ENCODE measurements at regions not wholly inside any gene's neighbourhood (a gene's known extent, or its start where the extent isn't known, plus 50 kb on each side); places are given as distances from the start of the nearest gene placed in this dataset.

DNA sequence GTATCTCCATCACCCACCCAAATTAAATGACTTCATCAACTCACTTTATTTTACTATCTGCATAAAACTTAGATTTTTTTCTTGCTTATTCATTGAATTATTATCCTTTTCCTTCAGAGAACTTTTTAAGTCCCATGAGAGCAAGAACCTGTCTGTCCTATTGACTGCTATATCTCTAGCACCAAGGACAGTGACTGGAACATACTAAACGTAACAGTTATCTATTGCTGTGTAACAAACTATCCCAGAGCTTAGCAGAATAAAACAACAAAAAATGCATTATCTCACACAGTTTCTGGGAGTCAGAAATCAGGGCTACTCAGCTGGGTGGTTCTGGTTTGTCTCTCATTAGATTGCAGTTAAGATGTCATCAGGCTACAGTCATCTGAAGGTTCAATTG lies 401.7 kb upstream of the AUTS2 start:
- TF ChIP-seq, protein P1, sequence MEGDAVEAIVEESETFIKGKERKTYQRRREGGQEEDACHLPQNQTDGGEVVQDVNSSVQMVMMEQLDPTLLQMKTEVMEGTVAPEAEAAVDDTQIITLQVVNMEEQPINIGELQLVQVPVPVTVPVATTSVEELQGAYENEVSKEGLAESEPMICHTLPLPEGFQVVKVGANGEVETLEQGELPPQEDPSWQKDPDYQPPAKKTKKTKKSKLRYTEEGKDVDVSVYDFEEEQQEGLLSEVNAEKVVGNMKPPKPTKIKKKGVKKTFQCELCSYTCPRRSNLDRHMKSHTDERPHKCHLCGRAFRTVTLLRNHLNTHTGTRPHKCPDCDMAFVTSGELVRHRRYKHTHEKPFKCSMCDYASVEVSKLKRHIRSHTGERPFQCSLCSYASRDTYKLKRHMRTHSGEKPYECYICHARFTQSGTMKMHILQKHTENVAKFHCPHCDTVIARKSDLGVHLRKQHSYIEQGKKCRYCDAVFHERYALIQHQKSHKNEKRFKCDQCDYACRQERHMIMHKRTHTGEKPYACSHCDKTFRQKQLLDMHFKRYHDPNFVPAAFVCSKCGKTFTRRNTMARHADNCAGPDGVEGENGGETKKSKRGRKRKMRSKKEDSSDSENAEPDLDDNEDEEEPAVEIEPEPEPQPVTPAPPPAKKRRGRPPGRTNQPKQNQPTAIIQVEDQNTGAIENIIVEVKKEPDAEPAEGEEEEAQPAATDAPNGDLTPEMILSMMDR (IDR thresholded peaks at IDR 0.05) = no peak
- TF ChIP-seq POLR2A (IDR thresholded peaks at IDR 0.05) (no peak), POLR2AphosphoS5 (IDR thresholded peaks at IDR 0.05) (no peak), EP300 (IDR thresholded peaks at IDR 0.05) (no peak)
